Activated CD8-positive, alpha-beta T cell treated with anti-CD3 and anti-CD28 coated beads for 36 hours (primary cell): ENCODE measurements at regions not wholly inside any gene's neighbourhood (a gene's known extent, or its start where the extent isn't known, plus 50 kb on each side); places are given as distances from the start of the nearest gene placed in this dataset.

Experiments
- ATAC-seq: fragments of 200-7000 bp; cut with Tn5 transposase; one replicate; pipeline ENCODE4 v1.10.0; 2021; ENCODE audit warnings: mild to moderate bottlenecking, moderate library complexity
- CTCF ChIA-PET: fragments of 350-600 bp; sonication (Branson Sonifier 250); formaldehyde crosslinking; loops from one replicate; lab custom pipeline; 2021; ENCODE audit warnings: antibody characterized with exemption; lab: Charles Lee
- POLR2A ChIA-PET: fragments of 350-600 bp; sonication (Branson Sonifier 250); formaldehyde crosslinking; loops from one replicate; lab custom pipeline; 2021; ENCODE audit warnings: antibody characterized with exemption; lab: Charles Lee
- DNase-seq: peaks from one replicate; pipeline ENCODE4 v3.0.0-alpha.2; 2020
- H3K27ac Mint-ChIP-seq: one replicate; pipeline ENCODE4 v1.8.0; 2021; ENCODE audit warnings: mild to moderate bottlenecking, mixed read lengths
- H3K27me3 Mint-ChIP-seq: one replicate; pipeline ENCODE4 v1.8.0; 2021; ENCODE audit warnings: mixed read lengths
- H3K36me3 Mint-ChIP-seq: one replicate; pipeline ENCODE4 v1.8.0; 2021; ENCODE audit warnings: low read depth, mixed read lengths
- H3K4me1 Mint-ChIP-seq: one replicate; pipeline ENCODE4 v1.8.0; 2021; ENCODE audit warnings: low read depth, mixed read lengths
- H3K4me3 Mint-ChIP-seq: one replicate; pipeline ENCODE4 v1.8.0; 2021; ENCODE audit warnings: mild to moderate bottlenecking, moderate library complexity, mixed read lengths
- H3K9me3 Mint-ChIP-seq: one replicate; pipeline ENCODE4 v1.8.0; 2021; ENCODE audit warnings: mixed read lengths
- CTCF ChIP-seq: fragments of 200-600 bp; IDR thresholded peaks from one replicate; pipeline ENCODE4 v1.8.0; 2022; ENCODE audit warnings: antibody characterized with exemption, mild to moderate bottlenecking
- intact Hi-C: fragments of 100-400 bp; cut with micrococcal nuclease; formaldehyde crosslinking; loops from one replicate; pipeline ENCODE4 v1.10.0; 2022

DNA sequence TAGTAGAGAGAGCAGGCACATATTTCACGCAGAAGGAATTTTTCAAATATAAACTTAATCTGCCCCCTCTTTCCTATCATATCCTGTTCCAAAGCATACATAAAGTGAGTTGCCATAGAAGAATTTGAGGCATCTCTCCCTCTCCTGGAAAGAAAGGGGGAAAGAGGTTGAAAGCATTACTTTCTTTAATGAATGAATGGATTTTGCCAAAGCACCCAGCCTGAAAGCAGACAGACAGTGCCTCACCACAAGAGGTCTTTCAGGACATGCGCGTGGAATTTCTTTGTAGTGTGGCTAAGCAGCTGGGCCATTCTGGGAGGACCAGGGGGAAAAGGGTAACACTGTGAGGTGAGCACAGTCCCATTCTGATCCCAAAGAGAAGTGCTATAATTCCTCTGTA lies 651.4 kb downstream of the IQCM start:
- intact Hi-C loops = no loop called here
- no peak for ATAC-seq
- no peak overlapping the region for H3K27ac Mint-ChIP-seq
- ChIA-PET CTCF (no interaction called here), POLR2A (no interaction called here)
- no peaks in the 10 kb centered on the region for H3K36me3 Mint-ChIP-seq
- no peaks in the 10 kb centered on the region for H3K4me1 Mint-ChIP-seq
- no peaks in the 10 kb centered on the region for H3K9me3 Mint-ChIP-seq
- TF ChIP-seq CTCF = no peak
- no peak overlapping the region for H3K4me3 Mint-ChIP-seq
- H3K27me3 Mint-ChIP-seq = peaks cover 3% of the 10 kb centered on the region
- no peak for DNase-seq

DNA sequence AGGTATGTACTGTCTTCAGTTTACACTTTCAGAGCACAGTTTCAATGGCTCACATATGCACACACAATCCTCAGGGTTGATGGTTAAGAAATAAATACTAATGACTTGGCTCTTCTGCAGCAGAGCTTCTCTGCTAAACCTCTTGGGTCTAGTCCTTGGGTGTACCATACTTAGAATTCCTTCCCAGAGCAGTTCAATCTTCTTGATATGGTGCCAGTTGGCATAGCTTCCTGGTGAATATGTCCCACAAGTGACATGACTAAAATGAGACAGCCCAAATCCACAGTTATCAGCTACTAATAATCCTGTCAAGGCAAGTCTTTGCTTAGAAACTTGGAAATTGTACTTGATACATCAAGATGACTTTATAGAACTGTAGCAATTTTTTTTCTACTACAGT lies 654.4 kb downstream of the IQCM start:
- intact Hi-C loops = no loop called here
- POLR2A ChIA-PET = no interaction called here

GRCh38 chr4:149160370-149160769 lies 655.3 kb downstream of the IQCM start:
- Mint-ChIP-seq H3K4me3 (no peak overlapping the region), H3K9me3 (no peaks in the 10 kb centered on the region), H3K36me3 (no peaks in the 10 kb centered on the region), H3K27me3 (no peaks in the 10 kb centered on the region), H3K4me1 (no peaks in the 10 kb centered on the region), H3K27ac (no peak overlapping the region)
- ChIA-PET CTCF (no interaction called here), POLR2A (no interaction called here)
- DNase-seq (no peak), ATAC-seq (no peak)
- no peak for TF ChIP-seq CTCF
- intact Hi-C loops = no loop called here

More for the DNA sequence above, 654.4 kb downstream of the IQCM start:
- Mint-ChIP-seq H3K9me3 (no peaks in the 10 kb centered on the region), H3K27me3 (no peaks in the 10 kb centered on the region), H3K4me1 (no peaks in the 10 kb centered on the region), H3K27ac (no peak overlapping the region), H3K36me3 (no peaks in the 10 kb centered on the region), H3K4me3 (no peak overlapping the region)
- CTCF ChIA-PET = no interaction called here
- DNase-seq (no peak), ATAC-seq (no peak)
- TF ChIP-seq CTCF = no peak

GRCh38 chr4:149158817-149159216 lies 656.8 kb downstream of the IQCM start:
- H3K4me1 Mint-ChIP-seq = no peaks in the 10 kb centered on the region
- no peaks in the 10 kb centered on the region for H3K27me3 Mint-ChIP-seq
- CTCF ChIA-PET = no interaction called here
- intact Hi-C loops = no loop called here
- TF ChIP-seq CTCF = no peak
- no peak overlapping the region for H3K4me3 Mint-ChIP-seq
- H3K36me3 Mint-ChIP-seq = no peaks in the 10 kb centered on the region
- H3K27ac Mint-ChIP-seq = no peak overlapping the region
- no peak for ATAC-seq
- H3K9me3 Mint-ChIP-seq = no peaks in the 10 kb centered on the region
- POLR2A ChIA-PET = no interaction called here
- no peak for DNase-seq

DNA sequence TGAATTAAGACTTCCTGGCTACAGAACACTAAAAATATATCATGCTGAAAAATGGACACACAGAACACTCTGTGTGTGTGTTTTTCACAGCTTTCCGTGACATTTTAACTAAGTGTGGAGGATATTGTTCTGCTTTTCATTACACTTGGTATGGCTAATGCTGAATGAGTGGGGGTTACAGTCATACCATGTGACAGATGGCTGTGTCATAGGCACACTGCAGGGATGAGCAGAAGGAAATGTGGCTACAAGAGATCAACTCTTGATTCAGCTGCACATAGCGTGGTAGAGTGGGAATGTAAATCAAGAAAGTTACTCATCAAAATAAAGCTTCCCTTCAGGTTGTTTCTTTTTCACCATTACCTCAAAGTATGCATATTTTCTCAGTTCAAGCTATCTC lies 669.8 kb downstream of the IQCM start:
- CTCF ChIA-PET = no interaction called here
- intact Hi-C loops = no loop called here
- DNase-seq (no peak), ATAC-seq (no peak)
- Mint-ChIP-seq H3K4me3 (no peak overlapping the region), H3K4me1 (no peaks in the 10 kb centered on the region), H3K27ac (no peak overlapping the region), H3K27me3 (peaks cover 5% of the 10 kb centered on the region), H3K36me3 (no peaks in the 10 kb centered on the region), H3K9me3 (no peaks in the 10 kb centered on the region)
- POLR2A ChIA-PET = no interaction called here
- no peak for TF ChIP-seq CTCF
